SKM-1 treated with dmso at 0.1 percent for 144 hours (cell line): ENCODE measurements at regions not wholly inside any gene's neighbourhood (a gene's known extent, or its start where the extent isn't known, plus 50 kb on each side); places are given as distances from the start of the nearest gene placed in this dataset.
"Not testable (repeated sequence)": the region's sequence is repeated elsewhere in the genome, so short reads cannot be mapped to it uniquely, and the experiment has no call there.

Source experiments
- DNase-seq: peaks from one replicate; lab custom pipeline; 2025; ENCODE audit not compliant: unreplicated experiment; lab: John Stamatoyannopoulos, UW

GRCh38 chr1:173257805-173258204 lies 50.7 kb upstream of the TNFSF4 start:
- no peak for DNase-seq

GRCh38 chr1:173258479-173259264 lies 51.5 kb upstream of the TNFSF4 start:
- no peak for DNase-seq

- DNase-seq: not testable (repeated sequence)
Measured at GRCh38 chr1:173260329-173260728, 53.2 kb upstream of the TNFSF4 start.

GRCh38 chr1:173266841-173267240 lies 59.7 kb upstream of the TNFSF4 start:
- DNase-seq: no peak

- DNase-seq: no peak
Measured at GRCh38 chr1:173267453-173267945, 60.4 kb upstream of the TNFSF4 start.

GRCh38 chr1:173268261-173268660 lies 61.1 kb upstream of the TNFSF4 start:
- no peak for DNase-seq

GRCh38 chr1:173268786-173269277 lies 61.7 kb upstream of the TNFSF4 start:
- no peak for DNase-seq

- DNase-seq: no peak
Measured at GRCh38 chr1:173269490-173270230, 62.5 kb upstream of the TNFSF4 start.

GRCh38 chr1:173270243-173270642 lies 63.1 kb upstream of the TNFSF4 start:
- DNase-seq: no peak

- DNase-seq: not testable (repeated sequence)
Measured at GRCh38 chr1:173271021-173271420, 63.9 kb upstream of the TNFSF4 start.

- no peak for DNase-seq
Measured at GRCh38 chr1:173275496-173275895, 68.4 kb upstream of the TNFSF4 start.

GRCh38 chr1:173276922-173277800 lies 70.0 kb upstream of the TNFSF4 start:
- DNase-seq: no peak

GRCh38 chr1:173280899-173281660 lies 73.9 kb upstream of the TNFSF4 start:
- DNase-seq: no peak

- DNase-seq: no peak
Measured at GRCh38 chr1:173285048-173285447, 77.9 kb upstream of the TNFSF4 start.

- no peak for DNase-seq
Measured at GRCh38 chr1:173287785-173288184, 80.7 kb upstream of the TNFSF4 start.

GRCh38 chr1:173293756-173294155 lies 86.6 kb upstream of the TNFSF4 start:
- DNase-seq: no peak

- DNase-seq: no peak
Measured at GRCh38 chr1:173294843-173295242, 87.7 kb upstream of the TNFSF4 start.

GRCh38 chr1:173295391-173295790 lies 88.3 kb upstream of the TNFSF4 start:
- DNase-seq: no peak

GRCh38 chr1:173295995-173296394 lies 88.9 kb upstream of the TNFSF4 start:
- DNase-seq: peak; percentile 57

- DNase-seq: no peak
Measured at GRCh38 chr1:173297798-173298391, 90.8 kb upstream of the TNFSF4 start.
